AG04450 (cell line): ENCODE measurements at regions not wholly inside any gene's neighbourhood (a gene's known extent, or its start where the extent isn't known, plus 50 kb on each side); places are given as distances from the start of the nearest gene placed in this dataset.

Experiments used
- CTCF ChIA-PET: fragments of 300-600, 350-600 bp; formaldehyde crosslinking; extraction: SDS; loops from one replicate; lab custom pipeline; 2022; ENCODE audit warnings: antibody characterized with exemption, inconsistent platforms; lab: Charles Lee
- POLR2A ChIA-PET: fragments of 350-600 bp; formaldehyde crosslinking; extraction: SDS; loops from one replicate; lab custom pipeline; 2021; ENCODE audit warnings: antibody characterized with exemption, inconsistent platforms; lab: Yijun Ruan, JAX
- DNase-seq: peaks from one replicate; pipeline ENCODE4 v3.0.0-alpha.2; 2011; ENCODE audit warnings: low read depth, low spot score
- H3K27ac ChIP-seq: one replicate; pipeline ENCODE4 v1.5.1; 2012; ENCODE audit warnings: low read depth, low read length, control low read depth
- H3K27me3 ChIP-seq: one replicate; pipeline ENCODE4 v1.6.0; 2012; ENCODE audit warnings: low read length; ENCODE audit not compliant: control insufficient read depth, insufficient read depth
- H3K4me3 ChIP-seq: 2 replicates; pipeline ENCODE4 v1.5.1; 2011; ENCODE audit warnings: mild to moderate bottlenecking, low read depth, low read length, control low read depth
- H3K9me3 ChIP-seq: 2 replicates; pipeline ENCODE4 v1.5.1; 2012; ENCODE audit warnings: low read length; ENCODE audit not compliant: control insufficient read depth, insufficient read depth
- CTCF ChIP-seq: IDR thresholded peaks from 2 replicates; pipeline ENCODE4 v1.5.1; 2011; ENCODE audit warnings: low read depth, low read length, control low read depth, inconsistent platforms

GRCh38 chr17:79427621-79428539, 183.0 kb downstream of the RBFOX3 start:
- no peak for TF ChIP-seq CTCF
- ChIA-PET POLR2A (no interaction called here), CTCF (no interaction called here)
- Histone ChIP-seq H3K27me3 (no peaks in the 10 kb centered on the region), H3K27ac (no peak overlapping the region), H3K4me3 (no peak overlapping the region), H3K9me3 (no peaks in the 10 kb centered on the region)
- DNase-seq = no peak

GRCh38 chr17:79425686-79426085, 185.2 kb downstream of the RBFOX3 start:
- Histone ChIP-seq H3K9me3 (no peaks in the 10 kb centered on the region), H3K27ac (no peak overlapping the region), H3K4me3 (no peak overlapping the region), H3K27me3 (no peaks in the 10 kb centered on the region)
- DNase-seq = no peak
- POLR2A ChIA-PET = no interaction called here
- TF ChIP-seq CTCF = no peak
- CTCF ChIA-PET = no interaction called here

- H3K27ac ChIP-seq = no peak overlapping the region
- ChIA-PET POLR2A (no interaction called here), CTCF (interaction anchor here (0.8 kb wide), 1 partner anchor 24 kb away, joined by 3 read pairs; no protein-coding TSS in a partner anchor)
- TF ChIP-seq CTCF = no peak
- H3K4me3 ChIP-seq = no peak overlapping the region
- no peaks in the 10 kb centered on the region for H3K27me3 ChIP-seq
- DNase-seq = no peak
- H3K9me3 ChIP-seq = no peaks in the 10 kb centered on the region
Measured at GRCh38 chr17:79424471-79425185, 186.2 kb downstream of the RBFOX3 start.

GRCh38 chr17:79423811-79424465, 186.9 kb downstream of the RBFOX3 start:
- Histone ChIP-seq H3K27me3 (no peaks in the 10 kb centered on the region), H3K27ac (no peak overlapping the region)

More at GRCh38 chr17:79423811-79424465, 186.9 kb downstream of the RBFOX3 start:
- DNase-seq = no peak
- CTCF ChIA-PET = no interaction called here
- Histone ChIP-seq H3K9me3 (no peaks in the 10 kb centered on the region), H3K4me3 (no peak overlapping the region)
- POLR2A ChIA-PET = no interaction called here
- no peak for TF ChIP-seq CTCF
